ENCODE measurements at regions not wholly inside any gene's neighbourhood (a gene's known extent, or its start where the extent isn't known, plus 50 kb on each side); places are given as distances from the start of the nearest gene placed in this dataset.

GRCh38 chr19:56927294-56927693 lies 86.8 kb upstream of the PEG3 start:
- H3K36me3 Mint-ChIP-seq = peaks cover 3 to 45% (median 4%) of the 10 kb centered on the region in 3 donors
- peaks cover 0 to 74% (median 38%) of the 10 kb centered on the region in 9 donors for H3K9me3 Mint-ChIP-seq
- DNase-seq = no peak
- ATAC-seq = no peak
- POLR2A ChIA-PET = no interaction called here
- no peaks in the 10 kb centered on the region for H3K4me1 Mint-ChIP-seq
- no peak overlapping the region for H3K27ac Mint-ChIP-seq
- no peak overlapping the region for H3K4me3 Mint-ChIP-seq
- peaks cover 0 to 4% (median 0%) of the 10 kb centered on the region in 5 donors for H3K27me3 Mint-ChIP-seq

- Mint-ChIP-seq H3K36me3 (peaks cover 3 to 50% (median 4%) of the 10 kb centered on the region in 3 donors), H3K4me1 (no peaks in the 10 kb centered on the region), H3K27me3 (peaks cover 0 to 4% (median 0%) of the 10 kb centered on the region in 5 donors), H3K9me3 (peaks cover 0 to 78% (median 42%) of the 10 kb centered on the region in 9 donors), H3K27ac (no peak overlapping the region), H3K4me3 (no peak overlapping the region)
- DNase-seq (no peak), ATAC-seq (no peak)
- POLR2A ChIA-PET = no interaction called here
Observed at GRCh38 chr19:56927791-56928207, 87.3 kb upstream of the PEG3 start.

- POLR2A ChIA-PET = no interaction called here
Observed at GRCh38 chr19:56930647-56931535, 90.4 kb upstream of the PEG3 start.

GRCh38 chr19:56933014-56933705 lies 92.6 kb upstream of the PEG3 start:
- Mint-ChIP-seq H3K27me3 (peaks cover 0 to 3% (median 0%) of the 10 kb centered on the region in 5 donors), H3K9me3 (peaks cover under 1 to 84% (median 38%) of the 10 kb centered on the region in 9 donors), H3K36me3 (peaks cover 0 to 36% (median 6%) of the 10 kb centered on the region in 3 donors), H3K4me1 (no peaks in the 10 kb centered on the region), H3K27ac (no peak overlapping the region), H3K4me3 (no peak overlapping the region)
- POLR2A ChIA-PET = no interaction called here
- no peak for DNase-seq
- ATAC-seq = no peak

More at GRCh38 chr19:56930647-56931535, 90.4 kb upstream of the PEG3 start:
- no peak for ATAC-seq
- Mint-ChIP-seq H3K27ac (no peak overlapping the region), H3K36me3 (peaks cover 3 to 40% (median 4%) of the 10 kb centered on the region in 3 donors), H3K27me3 (peaks cover 0 to 4% (median 0%) of the 10 kb centered on the region in 5 donors), H3K4me1 (no peaks in the 10 kb centered on the region), H3K4me3 (no peak overlapping the region), H3K9me3 (peaks cover 11 to 75% (median 34%) of the 10 kb centered on the region in 9 donors)
- no peak for DNase-seq

DNA sequence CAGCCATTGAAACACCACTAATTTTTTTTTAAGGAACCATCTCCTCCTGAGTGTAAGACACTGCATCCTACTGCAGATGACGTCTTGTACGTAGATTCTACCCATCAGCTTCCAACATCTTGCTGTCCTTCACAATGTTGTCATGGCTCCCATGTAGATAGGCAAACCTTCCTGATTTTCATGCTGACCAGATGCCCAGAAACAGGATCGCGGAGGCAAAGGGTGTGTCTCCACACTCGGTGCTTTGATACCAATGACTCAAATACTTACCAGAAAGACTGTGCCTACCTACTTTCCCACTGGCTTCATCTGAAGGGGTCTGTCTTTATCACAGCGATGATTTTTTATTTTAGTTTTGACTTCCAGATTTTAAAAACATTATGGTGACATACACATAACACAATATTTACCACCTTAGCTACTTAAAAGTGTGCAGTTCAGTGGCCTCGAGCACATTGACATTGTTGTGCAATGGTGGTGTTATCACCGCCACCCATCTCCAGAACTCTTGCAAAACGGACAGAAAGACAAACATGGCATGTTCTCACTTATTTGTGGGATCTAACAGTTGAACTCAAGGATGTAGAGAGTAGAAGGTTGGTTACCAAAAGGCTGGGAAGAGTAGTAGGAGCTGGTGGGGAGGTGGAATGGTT lies 94.0 kb upstream of the PEG3 start:
- no peak overlapping the region for H3K4me3 Mint-ChIP-seq
- no peaks in the 10 kb centered on the region for H3K4me1 Mint-ChIP-seq
- H3K27ac Mint-ChIP-seq = no peak overlapping the region
- DNase-seq (no peak), ATAC-seq (no peak)
- H3K27me3 Mint-ChIP-seq = peaks cover 0 to 3% (median 0%) of the 10 kb centered on the region in 5 donors
- peaks cover 0 to 41% (median 5%) of the 10 kb centered on the region in 3 donors for H3K36me3 Mint-ChIP-seq
- peaks cover 0 to 82% (median 42%) of the 10 kb centered on the region in 9 donors for H3K9me3 Mint-ChIP-seq
- POLR2A ChIA-PET = no interaction called here

DNA sequence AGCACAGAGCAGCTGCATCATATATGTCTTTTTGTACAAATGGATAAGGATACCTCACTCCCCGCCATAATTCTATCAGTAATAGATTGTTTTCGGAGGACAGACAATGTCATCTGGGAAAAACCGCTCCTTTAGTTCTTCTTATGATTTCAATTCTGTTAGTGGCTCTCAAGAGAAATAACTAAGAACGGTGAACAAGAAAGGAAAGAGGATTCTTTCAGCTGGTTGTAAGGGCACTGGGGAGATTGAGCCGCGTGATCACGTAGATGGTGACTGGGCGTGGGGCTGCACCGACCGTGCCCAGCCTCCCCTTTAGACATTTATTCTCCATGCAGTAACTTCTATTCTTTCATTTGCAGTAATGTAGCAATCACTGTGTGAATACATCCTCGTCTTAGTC lies 99.4 kb upstream of the PEG3 start:
- Mint-ChIP-seq H3K4me1 (no peaks in the 10 kb centered on the region), H3K4me3 (no peak overlapping the region), H3K9me3 (peaks cover 9 to 72% (median 50%) of the 10 kb centered on the region in 9 donors), H3K36me3 (peaks cover 0 to 35% (median 8%) of the 10 kb centered on the region in 3 donors), H3K27me3 (peaks cover 0 to 8% (median 3%) of the 10 kb centered on the region in 5 donors), H3K27ac (no peak overlapping the region)
- POLR2A ChIA-PET = no interaction called here
- DNase-seq (no peak), ATAC-seq (no peak)

DNA sequence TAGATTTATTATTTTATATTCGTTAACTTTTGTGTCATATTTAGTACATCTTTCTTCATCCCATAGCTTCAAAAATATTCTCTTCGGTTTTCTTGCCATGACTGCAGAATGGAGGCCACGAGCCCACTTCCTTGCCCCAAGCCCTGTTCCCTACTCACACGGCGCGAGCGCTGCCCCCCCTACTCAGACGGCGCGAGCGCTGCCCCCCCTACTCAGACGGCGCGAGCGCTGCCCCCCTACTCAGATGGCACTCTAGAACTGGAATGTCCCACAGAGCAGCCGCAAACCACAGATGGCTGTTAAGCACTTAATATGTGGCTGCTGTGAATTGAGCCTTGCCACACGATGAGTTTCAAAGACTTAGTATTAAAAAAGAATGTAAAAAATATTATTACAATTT lies 102.2 kb upstream of the PEG3 start:
- peaks cover 19 to 75% (median 46%) of the 10 kb centered on the region in 9 donors for H3K9me3 Mint-ChIP-seq
- no peaks in the 10 kb centered on the region for H3K4me1 Mint-ChIP-seq
- H3K4me3 Mint-ChIP-seq = no peak overlapping the region
- ATAC-seq = no peak
- H3K27ac Mint-ChIP-seq = no peak overlapping the region
- H3K36me3 Mint-ChIP-seq = peaks cover 0 to 39% (median 6%) of the 10 kb centered on the region in 3 donors
- peak in 2 of 10 donors; percentile 3 to 25 for DNase-seq
- POLR2A ChIA-PET = no interaction called here
- H3K27me3 Mint-ChIP-seq = peaks cover 0 to 13% (median 8%) of the 10 kb centered on the region in 5 donors

- peaks cover 18 to 82% (median 49%) of the 10 kb centered on the region in 9 donors for H3K9me3 Mint-ChIP-seq
- H3K4me3 Mint-ChIP-seq = no peak overlapping the region
- H3K4me1 Mint-ChIP-seq = no peaks in the 10 kb centered on the region
- no peak overlapping the region for H3K27ac Mint-ChIP-seq
- POLR2A ChIA-PET = no interaction called here
- peaks cover 0 to 13% (median 8%) of the 10 kb centered on the region in 5 donors for H3K27me3 Mint-ChIP-seq
- H3K36me3 Mint-ChIP-seq = peaks cover 0 to 45% (median 10%) of the 10 kb centered on the region in 3 donors
- ATAC-seq = no peak
- DNase-seq = no peak
Observed at GRCh38 chr19:56946159-56946558, 105.6 kb upstream of the PEG3 start.

DNA sequence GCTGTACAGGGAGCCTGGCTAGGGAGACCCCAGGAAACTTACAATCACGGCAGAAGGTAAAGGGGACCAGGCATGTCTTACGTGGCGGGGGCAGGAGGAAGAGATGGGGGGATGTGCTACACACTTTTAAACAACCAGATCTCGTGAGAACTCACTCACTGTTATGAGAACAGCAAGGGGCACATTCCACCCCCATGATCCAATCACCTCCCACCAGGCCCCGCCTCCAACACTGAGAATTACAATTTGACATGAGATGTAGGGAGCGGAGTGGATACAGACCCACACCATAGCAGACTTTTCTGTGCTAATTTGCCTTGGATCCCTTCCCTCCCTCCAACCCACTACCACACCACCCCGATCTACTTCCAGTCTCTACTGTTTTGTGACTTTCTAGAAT lies 106.7 kb upstream of the PEG3 start:
- no peak overlapping the region for H3K27ac Mint-ChIP-seq
- H3K4me3 Mint-ChIP-seq = no peak overlapping the region
- peaks cover 0 to 13% (median 6%) of the 10 kb centered on the region in 5 donors for H3K27me3 Mint-ChIP-seq

DNA sequence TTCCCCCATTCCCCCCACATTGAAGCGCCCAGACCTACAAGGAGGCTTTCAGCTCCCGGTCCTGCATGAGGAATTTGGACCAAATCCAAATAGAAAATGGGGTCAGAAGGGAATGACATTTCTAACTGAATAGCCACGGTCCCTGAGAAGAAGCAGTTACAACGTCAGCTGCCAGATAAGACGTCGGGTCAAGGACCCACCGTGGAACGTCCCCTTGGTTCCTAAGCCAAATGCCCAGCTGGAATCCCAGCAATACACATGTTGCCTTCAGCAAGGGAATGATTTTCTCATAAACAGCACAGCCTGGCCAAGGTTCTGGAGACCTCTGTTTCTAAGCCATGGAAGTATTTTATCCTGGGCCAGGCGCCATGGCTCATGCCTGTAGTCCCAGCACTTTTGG lies 109.1 kb upstream of the PEG3 start:
- peaks cover 0 to 56% (median 8%) of the 10 kb centered on the region in 3 donors for H3K36me3 Mint-ChIP-seq
- DNase-seq (no peak), ATAC-seq (no peak)
- H3K4me3 Mint-ChIP-seq = no peak overlapping the region
- POLR2A ChIA-PET = no interaction called here
- H3K27me3 Mint-ChIP-seq = peaks cover 0 to 15% (median 5%) of the 10 kb centered on the region in 5 donors
- no peak overlapping the region for H3K27ac Mint-ChIP-seq
- H3K9me3 Mint-ChIP-seq = peaks cover 11 to 97% (median 59%) of the 10 kb centered on the region in 9 donors
- no peaks in the 10 kb centered on the region for H3K4me1 Mint-ChIP-seq

More for the DNA sequence above, 106.7 kb upstream of the PEG3 start:
- POLR2A ChIA-PET = no interaction called here
- ATAC-seq (no peak), DNase-seq (no peak)
- H3K4me1 Mint-ChIP-seq = no peaks in the 10 kb centered on the region
- H3K9me3 Mint-ChIP-seq = peaks cover 11 to 85% (median 51%) of the 10 kb centered on the region in 9 donors
- H3K36me3 Mint-ChIP-seq = peaks cover 0 to 45% (median 10%) of the 10 kb centered on the region in 3 donors

- H3K4me3 Mint-ChIP-seq = no peak overlapping the region
- DNase-seq (no peak), ATAC-seq (no peak)
- peaks cover 12 to 96% (median 55%) of the 10 kb centered on the region in 9 donors for H3K9me3 Mint-ChIP-seq
- H3K27ac Mint-ChIP-seq = no peak overlapping the region
- no peaks in the 10 kb centered on the region for H3K4me1 Mint-ChIP-seq
- H3K36me3 Mint-ChIP-seq = peaks cover 0 to 60% (median 8%) of the 10 kb centered on the region in 3 donors
- peaks cover 0 to 10% (median 1%) of the 10 kb centered on the region in 5 donors for H3K27me3 Mint-ChIP-seq
- POLR2A ChIA-PET = no interaction called here
Observed at GRCh38 chr19:56951672-56952071, 111.1 kb upstream of the PEG3 start.

- no peak overlapping the region for H3K27ac Mint-ChIP-seq
- H3K36me3 Mint-ChIP-seq = peaks cover 0 to 60% (median 3%) of the 10 kb centered on the region in 3 donors
- no peak overlapping the region for H3K4me3 Mint-ChIP-seq
- DNase-seq = no peak
- ATAC-seq = no peak
- H3K27me3 Mint-ChIP-seq = peaks cover 0 to 15% (median 1%) of the 10 kb centered on the region in 5 donors
- POLR2A ChIA-PET = no interaction called here
- peaks cover 0 to 5% (median 0%) of the 10 kb centered on the region in 4 donors for H3K4me1 Mint-ChIP-seq
- H3K9me3 Mint-ChIP-seq = peaks cover 25 to 96% (median 55%) of the 10 kb centered on the region in 9 donors
Observed at GRCh38 chr19:56953470-56953869, 112.9 kb upstream of the PEG3 start.

Measured in naive thymus-derived CD8-positive, alpha-beta T cell (primary cell).